Stimulated activated CD4-positive, alpha-beta T cell treated with anti-CD3 and anti-CD28 coated beads, TNF-alpha, amount 100 ng/mL, for 1 hour (primary cell): ENCODE measurements at regions not wholly inside any gene's neighbourhood (a gene's known extent, or its start where the extent isn't known, plus 50 kb on each side); places are given as distances from the start of the nearest gene placed in this dataset.

Source experiments
- DNase-seq, 3 donors: peaks; one replicate each; pipeline ENCODE4 v3.0.0-alpha.2; 2020; ENCODE audit warnings: low read depth in 3 of 3, low spot score in 1 of 3

- DNase-seq = no peak
Observed at GRCh38 chr11:113584371-113584770, 109.2 kb upstream of the DRD2 start.

GRCh38 chr11:113581713-113582112 lies 106.5 kb upstream of the DRD2 start:
- no peak for DNase-seq

GRCh38 chr11:113579292-113579940 lies 104.2 kb upstream of the DRD2 start:
- no peak for DNase-seq

DNA sequence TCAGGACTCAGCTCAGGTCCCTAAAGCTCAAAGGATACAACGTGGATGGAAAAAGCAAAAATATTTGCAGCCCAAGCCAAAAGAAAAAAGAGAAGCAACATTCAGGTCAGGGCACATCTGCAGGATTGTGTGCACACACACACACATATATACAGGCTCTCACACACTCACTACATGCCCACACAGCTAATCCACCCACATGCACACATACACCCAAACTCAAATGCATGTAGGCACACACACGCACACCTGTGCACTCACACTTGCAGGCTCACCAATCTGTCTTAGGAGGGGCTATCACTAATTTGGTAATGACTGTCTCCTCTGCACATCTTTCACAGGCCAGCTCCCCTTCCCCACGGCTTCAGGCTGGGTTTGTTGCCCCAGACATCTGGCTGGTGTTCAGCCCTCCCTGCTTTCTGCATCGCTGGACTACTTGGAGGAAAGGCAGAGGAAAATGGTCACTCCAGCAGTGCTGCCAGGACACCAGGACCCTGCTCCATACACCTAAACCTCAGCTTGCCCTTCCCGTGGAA lies 103.6 kb upstream of the DRD2 start:
- DNase-seq = no peak

GRCh38 chr11:113578033-113578380 lies 102.8 kb upstream of the DRD2 start:
- no peak for DNase-seq

DNA sequence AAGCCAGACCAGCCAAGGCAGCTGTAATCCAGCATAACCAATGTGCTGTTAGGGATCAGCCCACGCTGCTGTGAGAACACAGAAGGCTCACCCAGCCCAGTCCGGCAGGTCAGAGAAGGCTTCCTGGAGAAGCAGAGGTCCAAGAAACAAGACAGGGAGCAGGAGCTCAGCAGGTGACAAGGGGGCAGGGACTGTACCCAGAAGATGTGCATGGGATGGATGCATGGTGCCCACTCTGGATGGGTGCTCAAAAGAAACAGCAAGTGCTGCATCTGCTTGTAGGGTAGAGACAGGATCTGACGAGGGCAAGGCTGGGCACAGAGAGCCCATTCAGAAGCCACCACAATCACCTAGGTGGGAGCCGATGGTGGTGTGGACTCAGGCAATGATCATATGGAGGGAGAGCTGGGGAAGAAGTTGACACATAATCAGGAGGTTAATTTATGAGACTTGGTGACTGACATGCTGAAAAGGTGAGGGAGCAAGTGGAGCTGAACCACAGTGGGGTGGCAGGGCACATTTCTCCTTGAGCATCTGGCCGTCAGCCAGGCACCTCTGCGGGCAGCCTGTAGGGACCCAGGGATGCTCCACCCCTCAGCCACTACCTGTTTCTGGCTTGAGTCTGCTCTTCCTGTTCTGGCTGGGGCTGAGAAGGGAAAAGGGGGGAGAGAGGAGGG lies 102.3 kb upstream of the DRD2 start:
- DNase-seq = no peak

- no peak for DNase-seq
Observed at GRCh38 chr11:113574586-113574985, 99.4 kb upstream of the DRD2 start.

DNA sequence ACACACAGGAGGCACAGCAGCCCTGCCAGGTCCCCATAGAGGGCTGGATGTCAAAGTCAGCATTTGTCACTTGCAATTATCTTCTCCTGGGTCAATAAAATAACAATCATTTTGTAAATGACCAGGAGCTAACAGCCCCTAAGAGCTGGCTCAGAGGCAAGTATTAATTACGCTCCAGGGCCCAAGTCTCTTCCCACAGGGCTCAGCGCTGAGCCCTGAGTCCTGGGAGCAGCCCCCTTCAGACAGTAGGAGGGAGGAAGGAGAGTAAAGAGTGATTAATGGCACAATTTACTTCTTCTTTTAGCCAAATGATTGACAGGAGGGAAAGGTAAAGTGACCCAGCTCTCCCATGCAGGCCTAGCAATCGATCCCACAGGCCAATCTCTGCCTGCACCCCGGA lies 99.0 kb upstream of the DRD2 start:
- DNase-seq = no peak

- DNase-seq = no peak
Observed at GRCh38 chr11:113572136-113572735, 97.0 kb upstream of the DRD2 start.

- no peak for DNase-seq
Observed at GRCh38 chr11:113571531-113571930, 96.3 kb upstream of the DRD2 start.

GRCh38 chr11:113570906-113571305 lies 95.7 kb upstream of the DRD2 start:
- no peak for DNase-seq

GRCh38 chr11:113569391-113569790 lies 94.2 kb upstream of the DRD2 start:
- no peak for DNase-seq

- DNase-seq = no peak
Observed at GRCh38 chr11:113568566-113568965, 93.4 kb upstream of the DRD2 start.

- no peak for DNase-seq
Observed at GRCh38 chr11:113567867-113568544, 92.8 kb upstream of the DRD2 start.

DNA sequence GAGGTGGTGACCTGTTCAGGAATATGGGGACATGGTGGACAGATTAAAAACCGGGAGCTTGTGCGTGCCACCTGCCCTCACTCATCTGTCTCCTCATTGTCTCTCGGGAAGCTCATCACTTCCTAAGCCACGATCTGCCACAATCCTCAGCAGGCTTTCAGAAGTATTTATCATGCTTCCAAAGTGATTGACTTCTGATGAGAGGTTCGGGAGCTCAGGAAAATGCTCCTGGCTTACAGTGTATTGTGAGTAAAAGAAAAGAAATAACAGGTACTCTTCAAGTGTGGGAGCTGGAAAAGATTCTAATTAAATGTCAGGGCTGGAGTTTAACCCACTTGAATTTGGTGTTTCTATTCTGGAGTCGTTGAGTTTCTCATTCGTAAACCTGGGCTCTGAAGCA lies 91.9 kb upstream of the DRD2 start:
- DNase-seq = no peak

GRCh38 chr11:113564527-113565130 lies 89.4 kb upstream of the DRD2 start:
- no peak for DNase-seq

DNA sequence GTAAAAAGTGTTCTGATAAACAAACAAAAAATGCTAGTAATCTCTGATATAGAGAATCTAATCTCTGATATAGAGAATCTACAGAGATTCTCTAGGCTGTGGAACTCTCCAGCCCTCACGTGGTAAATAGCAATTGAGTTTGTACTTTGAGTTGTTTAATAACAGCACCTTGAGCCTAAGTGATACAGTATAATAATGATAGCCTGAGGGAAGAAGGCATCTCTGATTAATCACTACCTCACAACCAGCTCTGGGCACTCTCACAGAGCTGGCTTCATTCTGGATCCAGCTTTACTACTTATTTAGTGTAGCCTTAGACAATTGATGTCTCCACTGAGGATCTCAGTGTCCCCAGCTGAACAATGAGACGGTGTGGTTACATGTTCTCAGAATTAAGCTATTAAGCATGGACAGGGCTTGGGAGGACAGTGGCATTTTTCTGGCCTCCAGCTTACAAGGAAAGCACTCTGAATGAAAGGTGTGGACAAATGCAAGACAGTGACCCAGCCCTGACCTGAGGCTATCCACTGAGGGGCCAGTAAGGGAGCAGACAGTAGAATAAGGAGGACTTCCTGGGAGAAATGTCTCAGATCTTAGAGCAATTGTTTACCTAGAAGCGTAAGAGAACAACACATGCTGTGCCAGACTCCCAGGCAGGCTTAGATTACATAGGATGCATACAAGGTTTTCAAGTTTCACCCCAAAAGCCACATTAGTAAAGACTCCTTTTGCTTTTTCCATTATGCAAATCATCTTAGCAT lies 88.7 kb upstream of the DRD2 start:
- DNase-seq = no peak

- no peak for DNase-seq
Observed at GRCh38 chr11:113562981-113563461, 87.8 kb upstream of the DRD2 start.

- DNase-seq = no peak
Observed at GRCh38 chr11:113562576-113562975, 87.4 kb upstream of the DRD2 start.

DNA sequence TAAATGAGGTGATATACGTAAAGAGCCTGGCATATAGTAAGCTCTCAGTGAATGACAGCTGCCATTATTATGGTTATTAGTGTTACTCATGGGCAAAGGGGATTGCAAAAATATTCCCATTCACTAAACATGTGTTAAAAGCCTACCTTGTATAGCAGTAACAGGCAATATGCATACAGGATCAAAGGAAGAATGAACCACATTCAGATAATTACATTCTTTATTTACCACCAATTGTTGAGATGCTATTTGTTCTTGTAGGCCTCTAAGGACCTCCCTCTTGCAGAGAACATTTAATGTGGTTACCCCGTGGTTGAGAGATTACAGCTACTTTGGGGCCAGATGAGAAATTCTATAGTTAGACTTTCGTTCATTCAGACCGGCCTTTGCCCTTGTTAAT lies 82.7 kb upstream of the DRD2 start:
- no peak for DNase-seq

GRCh38 chr11:113556036-113556435 lies 80.8 kb upstream of the DRD2 start:
- no peak for DNase-seq
